ENCODE measurements at regions not wholly inside any gene's neighbourhood (a gene's known extent, or its start where the extent isn't known, plus 50 kb on each side); places are given as distances from the start of the nearest gene placed in this dataset.

GRCh38 chrX:3527811-3528210, 181.4 kb upstream of the MXRA5 start:
- Histone ChIP-seq H2AFZ (ENCODE audit: low read depth, low read length) (no peak overlapping the region), H3K9ac (replicated peaks; ENCODE audit: extremely low read depth, insufficient read depth, low read length) (no peak overlapping the region), H3K27ac (ENCODE audit: insufficient read depth, low read depth, low read length) (no peak overlapping the region), H3K9me3 (replicated peaks; ENCODE audit: control insufficient read depth, insufficient read depth, low read length) (no peaks in the 10 kb centered on the region), H4K20me1 (replicated peaks; ENCODE audit: control insufficient read depth, extremely low read depth, insufficient read depth, low read length) (no peaks in the 10 kb centered on the region), H3K9me1 (replicated peaks; ENCODE audit: control insufficient read depth, extremely low read depth, insufficient read depth, low read length) (no peaks in the 10 kb centered on the region), H3K4me1 (ENCODE audit: control insufficient read depth, extremely low read depth, insufficient read depth, low read length) (no peaks in the 10 kb centered on the region), H3K4me3 (replicated peaks in 1 of 3; ENCODE audit: insufficient read depth in 1 of 3, low read depth in 1 of 3, low read length in 3 of 3) (no peak overlapping the region), H3K36me3 (ENCODE audit: control insufficient read depth in 2 of 2, extremely low read depth in 1 of 2, insufficient read depth in 2 of 2, low read length in 2 of 2) (no peaks in the 10 kb centered on the region), H3K4me2 (ENCODE audit: insufficient read depth, low read length) (no peak overlapping the region), H3K79me2 (ENCODE audit: control insufficient read depth, insufficient read depth, low read length) (no peaks in the 10 kb centered on the region), H3K27me3 (ENCODE audit: control insufficient read depth in 2 of 2, insufficient read depth in 2 of 2, low read length in 2 of 2) (no peaks in the 10 kb centered on the region)
- POLR2A ChIA-PET = no interaction called here
- intact Hi-C loops (cut with micrococcal nuclease) (no loop called here), dilution Hi-C loops (cut with MboI; ENCODE audit: extremely low pct_ligation_motif_present, low sequenced_read_pairs) (no loop called here)
- no peak for FAIRE-seq
- BruUV-seq (replicated peaks) = no TSS peak
- CTCF ChIA-PET = no interaction called here
- DNase-seq (ENCODE audit: low read depth, low spot score) = no peak
- TF ChIP-seq MYC (IDR thresholded peaks at IDR 0.05; ENCODE audit: low read depth, low read length) = no peak
- no peak for TF ChIP-seq EZH2 (IDR thresholded peaks at IDR 0.05; ENCODE audit: borderline replicate concordance, low read depth, low read length, severe bottlenecking)
- TF ChIP-seq MAX (IDR thresholded peaks at IDR 0.05; ENCODE audit: insufficient read depth, insufficient read length) = no peak
- no peak for TF ChIP-seq POLR2AphosphoS5 (IDR thresholded peaks at IDR 0.05; ENCODE audit: insufficient read depth, low read depth, low read length)
- no peak for TF ChIP-seq FOS (IDR thresholded peaks at IDR 0.05; ENCODE audit: borderline replicate concordance, insufficient read depth, low read length)
- TF ChIP-seq GATA2 (IDR thresholded peaks at IDR 0.05; ENCODE audit: insufficient read depth, insufficient read length, low read depth, low read length) = no peak
- TF ChIP-seq POLR2A (IDR thresholded peaks at IDR 0.05; ENCODE audit: low read depth, low read length) = no peak
- TF ChIP-seq JUN (IDR thresholded peaks at IDR 0.05; ENCODE audit: borderline replicate concordance, insufficient read depth, insufficient read length, low read depth) = no peak
- TF ChIP-seq CTCF (IDR thresholded peaks at IDR 0.05; ENCODE audit: extremely low read depth in 1 of 2, insufficient read depth in 1 of 2, low read depth in 1 of 2, low read length in 2 of 2) = no peak
